GM12878 (cell line): ENCODE measurements at regions not wholly inside any gene's neighbourhood (a gene's known extent, or its start where the extent isn't known, plus 50 kb on each side); places are given as distances from the start of the nearest gene placed in this dataset.

Experiments used
- ATAC-seq: fragments of 200-7000 bp; cut with Tn5 transposase; 3 replicates; pipeline ENCODE4 v1.9.1; 2020; ENCODE audit warnings: mild to moderate bottlenecking, moderate library complexity
- BruUV-seq: library from RNA; stranded (reverse); fragments of 400-500 nt; replicated peaks from 2 replicates; lab custom pipeline; 2021; lab: Mats Ljungman, UMichigan
- CTCF ChIA-PET: fragments of 300-600 bp; sonication (Branson Sonifier 250); formaldehyde crosslinking; extraction: SDS; loops from one replicate; lab custom pipeline; 2021; ENCODE audit warnings: inconsistent platforms; lab: Yijun Ruan, JAX
- POLR2A ChIA-PET: fragments of 350-600 bp; formaldehyde crosslinking; extraction: SDS; loops from one replicate; lab custom pipeline; 2021; ENCODE audit warnings: inconsistent platforms; lab: Charles Lee
- RAD21 ChIA-PET: fragments of 300-600 bp; sonication (Branson Sonifier 250); formaldehyde crosslinking; loops from one replicate; lab custom pipeline; 2023; ENCODE audit warnings: antibody characterized with exemption; ENCODE audit not compliant: unreplicated experiment; lab: Charles Lee
- SMC1A ChIA-PET: fragments of 300-600 bp; sonication (Branson Sonifier 250); formaldehyde crosslinking; loops from one replicate; lab custom pipeline; 2023; ENCODE audit not compliant: unreplicated experiment, uncharacterized antibody; lab: Charles Lee
- DNase-seq: peaks from one replicate; pipeline ENCODE4 v3.0.0-alpha.2; 2011; ENCODE audit warnings: low read depth, low spot score
- FAIRE-seq: peaks from 3 replicates; lab custom pipeline; 2011; peaks lifted over from hg19 to GRCh38; lab: Jason Lieb, UNC
- H2AFZ ChIP-seq: 2 replicates; pipeline ENCODE4 v1.6.0; 2011; ENCODE audit warnings: low read depth, low read length, control low read depth; ENCODE audit not compliant: control insufficient read depth
- H3K27ac ChIP-seq: 2 replicates; pipeline ENCODE4 v1.5.1; 2011; ENCODE audit warnings: control low read depth; ENCODE audit not compliant: control insufficient read depth, insufficient read depth
- H3K27me3 ChIP-seq, 2 experiments: replicated peaks in 1 of 2; 2 replicates each; pipeline versions ENCODE4 v1.6.0 to v1.6.1; 2011; ENCODE audit warnings: low read length in 1 of 2; ENCODE audit not compliant: control insufficient read depth in 2 of 2, insufficient read depth in 2 of 2
- H3K36me3 ChIP-seq, 2 experiments: 2 replicates each; pipeline ENCODE4 v1.5.1; 2011; ENCODE audit warnings: low read length in 1 of 2; ENCODE audit not compliant: control insufficient read depth in 2 of 2, insufficient read depth in 2 of 2
- H3K4me1 ChIP-seq: 2 replicates; pipeline ENCODE4 v1.6.1; 2011; ENCODE audit warnings: mild to moderate bottlenecking, low read length, moderate library complexity, mixed read lengths; ENCODE audit not compliant: control insufficient read depth, insufficient read depth
- H3K4me2 ChIP-seq: 2 replicates; pipeline ENCODE4 v1.6.0; 2011; ENCODE audit warnings: control low read depth; ENCODE audit not compliant: control insufficient read depth, insufficient read depth
- H3K4me3 ChIP-seq: fragments of 200-600 bp; sonication (generic); 2 replicates; pipeline ENCODE4 v1.5.1; 2016
- H3K79me2 ChIP-seq: 2 replicates; pipeline ENCODE4 v1.6.0; 2011; ENCODE audit warnings: low read length; ENCODE audit not compliant: control insufficient read depth, insufficient read depth
- H3K9ac ChIP-seq: 2 replicates; pipeline ENCODE4 v1.8.0; 2011; ENCODE audit warnings: low read length, control low read depth, mixed read lengths; ENCODE audit not compliant: control insufficient read depth, insufficient read depth
- H3K9me3 ChIP-seq: replicated peaks from 3 replicates; pipeline ENCODE4 v1.5.1; 2011; ENCODE audit warnings: mild to moderate bottlenecking, low read length; ENCODE audit not compliant: control insufficient read depth, insufficient read depth
- H4K20me1 ChIP-seq: 2 replicates; pipeline ENCODE4 v1.6.0; 2011; ENCODE audit not compliant: control insufficient read depth, insufficient read depth
- ELK1 ChIP-seq: IDR thresholded peaks from 2 replicates; pipeline ENCODE4 v1.6.1; 2012; ENCODE audit warnings: low read depth, low read length, improper control_type of control experiment
- HDAC6 ChIP-seq: fragments of 200-600 bp; sonication (generic); IDR thresholded peaks from one replicate; pipeline ENCODE4 v1.8.0; 2017; ENCODE audit warnings: antibody characterized with exemption; ENCODE audit not compliant: unreplicated experiment
- MLLT1 ChIP-seq: fragments of 450-650 bp; IDR thresholded peaks from 2 replicates; pipeline ENCODE4 v1.6.1; 2016; ENCODE audit warnings: mild to moderate bottlenecking
- POLR2A ChIP-seq: IDR thresholded peaks from 2 replicates; pipeline ENCODE4 v1.6.1; 2011; ENCODE audit warnings: low read depth, mild to moderate bottlenecking, low read length
- PRDM15 ChIP-seq: fragments of 450-650 bp; formaldehyde crosslinking; IDR thresholded peaks from 2 replicates; pipeline ENCODE4 v1.4.0; 2020; ENCODE audit warnings: mild to moderate bottlenecking, moderate library complexity
- RUNX3 ChIP-seq: IDR thresholded peaks from 2 replicates; pipeline ENCODE4 v1.6.1; 2012; ENCODE audit warnings: low read length, inconsistent platforms
- SMARCA5 ChIP-seq: fragments of 450-650 bp; IDR thresholded peaks from 2 replicates; pipeline ENCODE4 v1.6.1; 2017; ENCODE audit warnings: mild to moderate bottlenecking
- SPI1 ChIP-seq: IDR thresholded peaks from 2 replicates; pipeline ENCODE4 v1.6.1; 2011; ENCODE audit warnings: low read depth, mild to moderate bottlenecking, low read length, moderate library complexity, borderline replicate concordance; ENCODE audit not compliant: insufficient read depth
- ZNF24 ChIP-seq: fragments of 450-650 bp; IDR thresholded peaks from 2 replicates; pipeline ENCODE4 v1.6.1; 2017; ENCODE audit warnings: antibody characterized with exemption, mild to moderate bottlenecking
- ZSCAN29 ChIP-seq: fragments of 450-650 bp; IDR thresholded peaks from 2 replicates; pipeline ENCODE4 v1.6.1; 2017; ENCODE audit warnings: mild to moderate bottlenecking, moderate library complexity
- WGBS: methylation state at CpG from one replicate; pipeline ENCODE4 v1.1.6; 2016; ENCODE audit warnings: low lambda C conversion rate; ENCODE audit not compliant: insufficient replicate concordance, insufficient coverage; ENCODE audit errors: missing lambda C conversion rate; 5-methylcytosine and 5-hydroxymethylcytosine counted together
- in situ Hi-C: fragments of 300-500 bp; cut with MboI; formaldehyde crosslinking; loops from 9 replicates; pipeline ENCODE4 v1.14.3; 2018; ENCODE audit warnings: mixed read lengths
- intact Hi-C: fragments of 100-400 bp; cut with micrococcal nuclease; formaldehyde crosslinking; loops from one replicate; pipeline ENCODE4 v1.14.2; 2022; ENCODE audit not compliant: unreplicated experiment

GRCh38 chr21:35527358-35527757, 478.3 kb upstream of the RUNX1 start (continued):
- no peak for TF ChIP-seq ELK1

- H3K9me3 ChIP-seq, result no peaks in the 10 kb centered on the region
- BruUV-seq, result no TSS peak
- H3K4me1 ChIP-seq, result peaks cover 9% of the 10 kb centered on the region
- H3K79me2 ChIP-seq, result no peaks in the 10 kb centered on the region
- no peak overlapping the region for H3K27ac ChIP-seq
- ChIA-PET POLR2A (no interaction called here), SMC1A (no interaction called here), RAD21 (no interaction called here), CTCF (no interaction called here)
- no peak overlapping the region for H3K4me2 ChIP-seq
- intact Hi-C loops (no loop called here), in situ Hi-C loops (no loop called here)
- no peaks in the 10 kb centered on the region for H3K36me3 ChIP-seq
- no peak overlapping the region for H2AFZ ChIP-seq
- ATAC-seq (no peak), FAIRE-seq (no peak), DNase-seq (no peak)
- H3K9ac ChIP-seq, result no peak overlapping the region
- no peaks in the 10 kb centered on the region for H4K20me1 ChIP-seq
- TF ChIP-seq POLR2A, result no peak
- no peak for TF ChIP-seq HDAC6
- 0 out of 2 replicates have a peak, but pooled peaks have one; percentile 10 for TF ChIP-seq SPI1
- no peak for TF ChIP-seq ZNF24
- TF ChIP-seq ZSCAN29, result no peak
- no peak for TF ChIP-seq RUNX3
- TF ChIP-seq SMARCA5, result no peak
- TF ChIP-seq MLLT1, result no peak
- TF ChIP-seq PRDM15 (CRISPR knock-in tag), result no peak
- WGBS, result 0% methylated on average over 2 of the region's 2 CpGs
- H3K27me3 ChIP-seq, result no peaks in the 10 kb centered on the region
- H3K4me3 ChIP-seq, result no peak overlapping the region
These were observed 476.3 kb upstream of the RUNX1 start for GRCh38 chr21:35525443-35525842.
